T-helper 1 cell treated with Interleukin-12 subunit alpha and Interleukin-12 subunit beta and Interleukin-4 antibody, amounts not matched to agents 30 μg/mL and 1 μg/mL, for 36 hours (primary cell): ENCODE measurements at regions not wholly inside any gene's neighbourhood (a gene's known extent, or its start where the extent isn't known, plus 50 kb on each side); places are given as distances from the start of the nearest gene placed in this dataset.

ENCODE experiments used
- H3K27ac Mint-ChIP-seq: one replicate; pipeline ENCODE4 v1.8.0; 2021; ENCODE audit warnings: mild to moderate bottlenecking, mixed read lengths
- H3K27me3 Mint-ChIP-seq: one replicate; pipeline ENCODE4 v1.8.0; 2021; ENCODE audit warnings: low read depth, mixed read lengths
- H3K36me3 Mint-ChIP-seq: one replicate; pipeline ENCODE4 v1.8.0; 2021; ENCODE audit warnings: low read depth, mixed read lengths
- H3K4me1 Mint-ChIP-seq: one replicate; pipeline ENCODE4 v1.8.0; 2021; ENCODE audit warnings: low read depth, mixed read lengths
- H3K4me3 Mint-ChIP-seq: one replicate; pipeline ENCODE4 v1.8.0; 2021; ENCODE audit warnings: mild to moderate bottlenecking, moderate library complexity, mixed read lengths
- H3K9me3 Mint-ChIP-seq: one replicate; pipeline ENCODE4 v1.8.0; 2021; ENCODE audit warnings: mixed read lengths

DNA sequence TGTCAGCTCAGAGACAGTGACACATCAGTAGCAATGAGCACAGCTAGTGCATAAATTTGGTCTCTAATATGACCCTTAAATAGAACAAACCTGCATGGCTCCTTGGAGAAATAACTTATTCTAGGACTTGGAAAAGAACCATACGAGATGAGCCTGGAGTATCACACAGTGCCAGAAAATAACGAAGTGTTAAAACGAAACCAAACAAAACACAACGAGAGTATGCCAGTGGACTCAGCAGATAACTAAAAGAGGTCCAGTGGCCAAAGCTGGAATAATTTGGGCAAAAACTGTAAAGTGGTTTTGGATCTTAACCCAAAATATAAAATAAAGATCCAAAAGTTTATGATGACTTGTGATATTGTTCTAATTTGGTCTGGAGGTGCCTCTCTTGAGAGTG, 1599.0 kb upstream of the LRRTM1 start:
- H3K9me3 Mint-ChIP-seq = peaks cover 3% of the 10 kb centered on the region
- no peaks in the 10 kb centered on the region for H3K36me3 Mint-ChIP-seq
- H3K4me1 Mint-ChIP-seq = no peaks in the 10 kb centered on the region
- H3K27ac Mint-ChIP-seq = no peak overlapping the region
- no peaks in the 10 kb centered on the region for H3K27me3 Mint-ChIP-seq
- no peak overlapping the region for H3K4me3 Mint-ChIP-seq

DNA sequence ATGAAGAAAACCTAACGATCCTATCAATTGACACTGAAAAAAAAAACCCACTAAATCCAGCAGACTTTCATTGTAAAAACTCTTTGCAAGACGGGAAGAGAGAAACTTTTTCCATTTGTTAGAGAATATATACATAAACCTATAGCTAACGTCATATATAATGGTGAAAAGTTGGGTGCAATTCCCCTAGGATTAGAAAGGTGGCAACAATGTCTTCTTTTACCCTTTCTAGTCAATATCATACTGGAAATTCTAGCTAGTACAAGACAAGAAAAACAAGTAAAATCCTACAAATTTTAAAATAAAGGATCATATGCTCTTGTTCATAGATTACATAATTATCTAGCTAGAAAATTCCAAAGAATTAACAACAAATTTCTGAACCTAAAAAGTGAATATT, 1596.5 kb upstream of the LRRTM1 start:
- Mint-ChIP-seq H3K4me1 (no peaks in the 10 kb centered on the region), H3K9me3 (no peaks in the 10 kb centered on the region), H3K36me3 (no peaks in the 10 kb centered on the region), H3K27ac (no peak overlapping the region), H3K27me3 (no peaks in the 10 kb centered on the region), H3K4me3 (no peak overlapping the region)

DNA sequence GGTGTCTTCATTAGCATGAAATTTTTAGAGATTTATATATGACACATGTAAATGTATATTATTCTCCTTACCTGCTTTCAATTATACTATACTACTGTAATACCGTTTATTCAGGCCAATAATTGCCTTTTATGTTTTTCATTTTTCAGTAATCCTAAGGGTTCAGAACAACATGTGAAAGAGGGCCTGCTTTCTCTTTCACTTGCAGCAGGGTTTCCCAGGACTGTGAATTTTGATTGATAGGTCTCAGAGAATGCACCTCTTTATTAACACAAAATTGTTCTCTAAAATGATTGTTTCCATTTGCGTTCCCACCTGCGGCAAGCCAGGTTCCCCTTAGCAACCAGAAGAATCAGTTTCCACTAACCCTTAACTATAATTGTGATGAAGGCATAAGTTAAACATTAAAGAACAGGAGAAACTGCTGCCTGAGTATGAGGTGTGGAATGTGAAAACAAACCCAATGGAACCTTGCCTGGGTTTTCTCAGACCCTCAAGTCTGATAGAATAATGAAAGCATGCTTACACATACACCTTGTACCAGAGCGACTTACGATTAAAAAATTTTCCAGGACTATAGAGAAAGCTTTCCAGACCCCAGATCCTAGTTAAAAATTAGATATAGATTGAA, 1591.2 kb upstream of the LRRTM1 start:
- H3K4me1 Mint-ChIP-seq = no peaks in the 10 kb centered on the region
- peaks cover 6% of the 10 kb centered on the region for H3K9me3 Mint-ChIP-seq
- H3K4me3 Mint-ChIP-seq = no peak overlapping the region
- H3K27ac Mint-ChIP-seq = no peak overlapping the region
- no peaks in the 10 kb centered on the region for H3K36me3 Mint-ChIP-seq
- no peaks in the 10 kb centered on the region for H3K27me3 Mint-ChIP-seq

DNA sequence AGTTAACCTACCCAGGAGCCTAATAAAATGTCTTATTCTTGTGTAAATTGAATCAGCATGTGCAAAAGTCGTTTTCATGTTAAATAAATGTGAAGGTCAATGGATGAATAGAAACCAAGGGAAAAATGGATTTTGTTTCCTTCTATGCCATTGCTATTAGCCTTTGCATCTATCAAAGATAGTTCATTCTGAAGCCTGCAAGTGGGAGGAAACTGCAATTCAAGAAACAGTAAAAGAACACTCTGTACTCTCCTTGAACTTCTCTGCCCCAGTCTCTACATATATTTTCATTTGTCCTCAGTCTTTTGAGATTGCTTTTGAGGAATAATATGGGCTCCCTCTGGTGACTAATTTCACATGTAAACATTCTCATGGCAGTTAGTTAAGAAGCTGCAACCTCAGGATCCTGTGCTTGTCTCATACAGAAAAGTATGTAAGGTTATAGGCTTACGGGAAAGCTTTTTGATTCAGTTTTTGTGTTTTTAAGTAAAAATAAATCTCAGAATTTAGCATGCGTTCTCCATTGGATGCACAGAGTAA, 1590.0 kb upstream of the LRRTM1 start:
- no peak overlapping the region for H3K27ac Mint-ChIP-seq
- H3K4me3 Mint-ChIP-seq = no peak overlapping the region
- no peaks in the 10 kb centered on the region for H3K4me1 Mint-ChIP-seq
- H3K36me3 Mint-ChIP-seq = no peaks in the 10 kb centered on the region
- H3K27me3 Mint-ChIP-seq = no peaks in the 10 kb centered on the region
- peaks cover 9% of the 10 kb centered on the region for H3K9me3 Mint-ChIP-seq

DNA sequence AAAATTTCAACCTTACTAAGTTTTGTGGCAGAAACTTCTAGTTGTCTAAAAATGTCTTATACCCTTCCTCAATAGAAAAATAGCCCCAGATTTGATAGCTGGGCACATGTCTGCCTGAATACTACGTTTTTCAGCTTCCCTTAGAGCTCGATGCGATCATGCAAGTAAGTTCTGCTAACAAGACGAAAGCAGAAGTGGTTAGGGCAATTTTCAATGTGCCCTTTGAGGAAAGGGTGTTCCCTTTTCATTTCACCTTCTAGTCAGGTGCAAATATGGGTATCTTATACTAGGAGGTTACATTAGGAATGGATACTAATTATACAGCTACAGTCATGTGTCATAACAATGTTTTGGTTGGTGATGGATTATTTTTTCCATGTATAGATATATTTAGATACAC, 1572.1 kb upstream of the LRRTM1 start:
- H3K27me3 Mint-ChIP-seq = no peaks in the 10 kb centered on the region
- no peaks in the 10 kb centered on the region for H3K36me3 Mint-ChIP-seq
- H3K4me3 Mint-ChIP-seq = no peak overlapping the region
- no peak overlapping the region for H3K27ac Mint-ChIP-seq
- H3K4me1 Mint-ChIP-seq = no peaks in the 10 kb centered on the region
- peaks cover 18% of the 10 kb centered on the region for H3K9me3 Mint-ChIP-seq

DNA sequence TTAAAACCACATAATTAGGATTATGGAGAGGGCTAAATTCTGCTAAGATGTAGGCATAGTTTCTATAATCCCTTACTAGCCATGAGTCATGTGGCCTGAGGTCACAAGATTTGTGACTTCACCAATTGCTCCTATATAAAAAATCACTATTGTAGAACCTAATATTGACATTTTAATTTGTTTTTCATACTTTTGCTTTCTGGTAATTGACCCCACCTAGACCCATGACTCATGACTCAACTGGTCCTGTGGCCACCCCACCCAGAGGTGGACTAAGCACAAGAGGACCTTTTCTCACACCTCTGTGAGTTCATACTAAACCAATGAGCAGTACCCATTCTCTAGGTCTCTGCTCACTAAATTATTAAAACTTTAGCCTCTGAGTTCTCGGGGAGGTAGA, 1567.5 kb upstream of the LRRTM1 start:
- H3K4me3 Mint-ChIP-seq = no peak overlapping the region
- H3K36me3 Mint-ChIP-seq = no peaks in the 10 kb centered on the region
- no peak overlapping the region for H3K27ac Mint-ChIP-seq
- no peaks in the 10 kb centered on the region for H3K27me3 Mint-ChIP-seq
- H3K9me3 Mint-ChIP-seq = peaks cover 14% of the 10 kb centered on the region
- no peaks in the 10 kb centered on the region for H3K4me1 Mint-ChIP-seq

DNA sequence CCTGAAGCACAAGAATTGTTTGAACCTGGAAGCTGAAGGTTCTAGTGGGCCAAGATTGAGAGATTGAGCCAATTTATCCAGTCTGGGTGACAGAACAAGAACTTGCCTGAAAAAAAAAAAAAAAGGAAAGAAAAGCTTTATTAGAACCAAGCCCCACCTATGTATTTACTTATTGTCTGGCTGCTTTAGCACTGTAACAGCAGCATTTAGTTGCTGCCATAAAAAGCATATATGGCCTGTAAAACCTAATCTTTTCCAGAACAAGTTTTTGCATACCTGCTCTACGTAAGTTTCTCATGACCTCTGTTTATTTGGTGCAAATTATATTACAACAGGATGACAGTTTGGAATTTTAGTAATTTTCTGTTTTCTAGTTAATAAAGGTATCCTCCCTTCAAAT, 1565.6 kb upstream of the LRRTM1 start:
- H3K9me3 Mint-ChIP-seq = peaks cover 18% of the 10 kb centered on the region
- H3K4me1 Mint-ChIP-seq = no peaks in the 10 kb centered on the region
- no peak overlapping the region for H3K4me3 Mint-ChIP-seq
- no peak overlapping the region for H3K27ac Mint-ChIP-seq
- H3K27me3 Mint-ChIP-seq = no peaks in the 10 kb centered on the region
- H3K36me3 Mint-ChIP-seq = no peaks in the 10 kb centered on the region

DNA sequence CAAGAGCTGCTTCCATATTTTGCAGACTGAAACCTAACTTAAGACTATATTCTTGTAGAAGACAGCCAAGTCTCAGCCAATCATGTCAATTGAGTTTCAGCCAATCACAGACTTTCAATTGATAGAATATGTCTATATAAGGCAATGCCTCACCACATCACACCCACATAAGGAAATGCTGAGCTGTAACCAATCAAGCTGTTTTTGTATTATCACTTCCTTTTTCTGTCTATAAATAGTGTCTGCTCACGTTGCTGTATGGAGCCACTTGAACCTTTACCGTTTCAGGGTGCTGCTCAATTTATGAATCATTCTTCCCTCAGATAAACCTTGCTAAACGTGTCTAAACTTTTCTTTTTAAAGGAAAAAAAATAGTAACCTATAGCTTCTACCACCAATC, 1554.4 kb upstream of the LRRTM1 start:
- peaks cover 17% of the 10 kb centered on the region for H3K9me3 Mint-ChIP-seq

DNA sequence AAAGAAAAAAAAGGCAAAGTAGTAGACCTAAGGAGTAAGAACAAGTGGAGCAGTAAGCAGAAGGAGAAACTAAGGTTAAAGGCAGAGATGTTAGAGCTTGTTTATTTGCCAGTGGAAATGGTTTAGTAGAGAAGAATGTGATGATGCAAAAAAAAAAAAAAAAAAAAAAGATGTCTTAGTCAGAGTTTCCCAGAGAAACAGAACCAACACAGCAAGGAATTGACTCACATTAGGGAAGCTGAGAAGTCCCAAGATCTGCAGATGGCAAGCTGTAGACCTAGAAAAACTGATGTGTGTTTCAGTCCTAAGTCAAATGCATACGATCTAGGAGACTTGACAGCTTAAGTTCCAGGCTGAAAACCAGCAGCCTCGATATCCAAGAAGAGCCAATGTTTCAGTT, 1548.8 kb upstream of the LRRTM1 start:
- Mint-ChIP-seq H3K36me3 (no peaks in the 10 kb centered on the region), H3K27ac (no peak overlapping the region), H3K4me3 (no peak overlapping the region), H3K9me3 (peaks cover 9% of the 10 kb centered on the region), H3K4me1 (no peaks in the 10 kb centered on the region), H3K27me3 (no peaks in the 10 kb centered on the region)

More for the DNA sequence above, 1554.4 kb upstream of the LRRTM1 start:
- Mint-ChIP-seq H3K36me3 (no peaks in the 10 kb centered on the region), H3K27ac (no peak overlapping the region), H3K4me1 (no peaks in the 10 kb centered on the region), H3K27me3 (no peaks in the 10 kb centered on the region), H3K4me3 (no peak overlapping the region)

DNA sequence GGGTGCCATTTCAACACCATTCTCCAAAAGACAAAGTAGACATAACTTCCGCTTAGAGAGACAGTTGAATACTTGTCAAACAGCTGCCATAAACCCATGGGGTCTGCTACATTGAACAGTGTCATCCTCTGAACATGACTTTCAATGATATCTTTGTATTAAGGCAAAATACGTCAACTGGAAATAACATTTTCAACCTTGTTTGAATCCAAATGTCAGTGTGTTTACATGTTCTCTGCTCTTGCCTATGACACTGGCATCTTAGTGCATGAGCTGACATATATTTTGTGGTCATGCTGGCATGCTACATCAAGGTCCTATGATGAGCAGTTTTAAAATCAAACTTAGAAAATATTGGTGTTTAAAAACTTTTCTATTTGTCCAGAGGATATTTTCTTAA, 1548.1 kb upstream of the LRRTM1 start:
- H3K27me3 Mint-ChIP-seq = no peaks in the 10 kb centered on the region
- no peak overlapping the region for H3K4me3 Mint-ChIP-seq
- H3K27ac Mint-ChIP-seq = no peak overlapping the region
- H3K9me3 Mint-ChIP-seq = peaks cover 11% of the 10 kb centered on the region
- H3K4me1 Mint-ChIP-seq = no peaks in the 10 kb centered on the region
- H3K36me3 Mint-ChIP-seq = no peaks in the 10 kb centered on the region

DNA sequence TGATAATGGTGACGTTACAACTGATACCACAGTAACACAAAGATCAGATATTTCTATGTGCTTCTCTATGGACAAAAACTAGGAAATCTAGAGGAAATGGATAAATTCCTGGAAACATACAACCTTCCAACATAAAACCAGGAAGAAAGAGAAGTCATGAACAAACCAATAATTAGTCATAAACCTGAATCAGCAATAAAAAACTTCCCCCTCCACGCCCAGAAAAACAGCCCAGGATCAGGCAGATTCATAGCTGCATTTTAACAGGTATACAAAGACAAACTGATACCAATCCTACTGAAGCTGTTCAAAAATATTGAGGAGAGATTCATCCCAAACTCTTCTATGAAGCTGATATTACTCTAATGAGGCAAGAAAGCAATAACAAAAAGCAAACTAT, 1535.2 kb upstream of the LRRTM1 start:
- Mint-ChIP-seq H3K27ac (no peak overlapping the region), H3K9me3 (peaks cover 12% of the 10 kb centered on the region), H3K4me1 (no peaks in the 10 kb centered on the region), H3K4me3 (no peak overlapping the region), H3K36me3 (no peaks in the 10 kb centered on the region), H3K27me3 (no peaks in the 10 kb centered on the region)

DNA sequence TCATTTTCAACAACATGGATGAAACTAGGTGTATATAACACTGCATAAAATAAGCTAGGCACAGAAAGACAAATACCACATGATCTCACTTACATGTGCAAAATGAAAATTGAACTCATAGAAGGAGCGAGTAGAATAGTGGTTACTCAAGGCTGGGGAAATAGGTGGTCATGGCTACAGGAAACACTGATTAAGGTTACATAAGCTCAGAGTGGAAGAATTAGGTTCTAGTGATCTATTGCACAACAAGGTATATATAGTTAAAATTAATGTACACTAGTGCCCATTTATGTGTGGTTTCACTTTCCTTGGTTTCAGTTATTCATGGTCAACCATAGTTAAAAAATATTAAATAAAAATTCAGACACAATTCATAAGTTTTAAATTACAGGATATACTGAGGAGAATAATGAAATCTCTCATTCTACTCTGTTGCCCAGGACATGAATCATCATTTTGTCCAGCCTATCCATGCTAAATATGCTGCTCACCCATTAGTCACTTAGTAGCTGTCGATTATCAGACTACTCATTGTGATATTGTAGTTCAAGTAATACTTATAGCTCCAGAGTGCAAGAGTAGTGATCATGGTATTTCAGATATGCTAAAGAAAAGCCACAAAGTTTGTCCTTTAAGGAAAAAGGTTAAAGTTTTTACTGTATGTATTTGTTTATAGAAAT, 1530.9 kb upstream of the LRRTM1 start:
- H3K27me3 Mint-ChIP-seq = no peaks in the 10 kb centered on the region
- no peak overlapping the region for H3K4me3 Mint-ChIP-seq
- H3K36me3 Mint-ChIP-seq = no peaks in the 10 kb centered on the region
- H3K9me3 Mint-ChIP-seq = peaks cover 17% of the 10 kb centered on the region
- no peak overlapping the region for H3K27ac Mint-ChIP-seq
- H3K4me1 Mint-ChIP-seq = no peaks in the 10 kb centered on the region

DNA sequence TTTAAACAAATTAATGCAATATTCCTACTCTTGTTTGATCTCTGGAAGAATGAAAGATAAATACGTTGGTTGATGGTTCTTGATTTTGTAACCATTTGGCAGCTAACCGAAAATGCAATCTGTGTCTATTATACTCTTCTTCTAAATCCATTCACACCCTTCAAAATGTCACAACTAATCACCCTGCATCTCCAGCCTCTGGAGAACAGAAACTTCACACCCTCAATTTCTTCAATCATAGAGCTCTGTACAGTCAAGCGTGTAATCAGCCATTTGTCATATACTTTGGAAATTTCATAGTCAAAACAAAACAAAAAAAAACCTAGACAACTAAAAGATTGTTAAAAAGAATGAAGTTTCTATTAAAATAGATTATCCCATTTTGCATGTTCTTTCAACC, 1482.3 kb upstream of the LRRTM1 start:
- Mint-ChIP-seq H3K9me3 (peaks cover 20% of the 10 kb centered on the region), H3K27ac (no peak overlapping the region), H3K4me3 (no peak overlapping the region), H3K27me3 (no peaks in the 10 kb centered on the region), H3K4me1 (no peaks in the 10 kb centered on the region), H3K36me3 (no peaks in the 10 kb centered on the region)

DNA sequence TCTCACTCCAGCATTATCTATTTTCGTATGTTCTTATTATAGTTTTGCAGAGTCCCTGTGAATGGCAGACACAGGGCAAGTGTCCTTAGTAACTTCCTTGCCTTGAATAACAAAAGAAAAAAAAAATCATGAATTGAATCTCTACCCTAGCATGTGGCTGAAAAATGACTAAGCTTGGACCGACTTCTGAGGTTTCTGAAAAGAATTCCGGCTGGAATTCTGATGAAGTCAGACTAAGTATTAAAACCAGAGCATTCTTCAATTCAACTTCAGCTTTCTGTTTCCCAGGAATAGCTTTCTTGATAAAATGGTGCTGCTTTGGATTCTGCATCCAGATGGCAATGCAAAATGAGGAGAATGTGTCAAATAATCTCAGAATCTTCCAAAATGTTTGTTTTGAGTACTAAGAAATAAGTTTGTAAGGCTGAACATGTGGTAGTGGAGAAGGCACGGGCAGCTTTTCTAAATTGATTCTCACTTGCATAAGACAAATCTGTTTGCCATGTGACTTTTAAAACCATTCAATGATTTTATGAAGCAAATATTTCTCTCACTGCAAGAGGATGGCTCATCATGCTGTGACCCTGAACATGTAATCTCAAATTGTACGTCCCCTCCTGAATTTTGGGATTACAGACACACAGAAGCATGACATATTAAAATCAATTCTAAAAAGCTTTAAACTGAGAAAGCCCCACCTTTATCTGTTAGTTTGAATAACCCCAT, 1462.8 kb upstream of the LRRTM1 start:
- H3K4me1 Mint-ChIP-seq = no peaks in the 10 kb centered on the region
- H3K27me3 Mint-ChIP-seq = no peaks in the 10 kb centered on the region
- H3K36me3 Mint-ChIP-seq = no peaks in the 10 kb centered on the region
- H3K9me3 Mint-ChIP-seq = peaks cover 28% of the 10 kb centered on the region
- H3K4me3 Mint-ChIP-seq = no peak overlapping the region
- no peak overlapping the region for H3K27ac Mint-ChIP-seq

DNA sequence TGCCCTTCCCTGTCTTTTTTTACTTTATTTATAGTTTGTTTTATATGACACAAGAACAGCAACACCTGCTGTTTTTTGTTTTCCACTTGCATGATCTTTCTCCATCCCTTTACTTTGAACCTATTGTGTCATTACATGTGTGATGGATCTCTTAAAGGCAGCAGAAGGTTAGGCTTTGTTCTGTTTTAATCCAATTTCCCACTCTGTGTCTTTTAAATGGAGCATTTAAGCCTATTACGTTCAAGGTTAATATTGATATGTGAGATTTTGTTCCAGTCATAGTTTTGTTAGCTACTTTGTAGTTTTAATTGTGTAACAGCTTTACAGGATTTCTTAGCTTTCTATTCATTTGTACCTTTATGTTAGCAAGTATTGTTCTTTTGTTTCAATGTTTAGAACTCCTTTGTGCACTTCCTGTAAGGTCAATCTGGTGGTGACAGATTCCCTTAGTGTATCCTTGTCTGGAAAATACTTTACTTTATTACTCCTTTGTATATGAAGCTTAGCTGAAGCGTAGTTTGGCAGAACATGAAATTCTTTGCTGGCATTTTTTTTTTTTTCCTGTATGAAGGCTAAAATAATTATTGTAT, 1443.0 kb upstream of the LRRTM1 start:
- Mint-ChIP-seq H3K4me1 (no peaks in the 10 kb centered on the region), H3K27me3 (no peaks in the 10 kb centered on the region), H3K4me3 (no peak overlapping the region), H3K9me3 (peaks cover 22% of the 10 kb centered on the region), H3K27ac (no peak overlapping the region), H3K36me3 (no peaks in the 10 kb centered on the region)
